Activated naive CD4-positive, alpha-beta T cell treated with anti-CD3 and anti-CD28 coated beads, Interleukin-2, amount 50 U/mL, for 72 hours (primary cell): ENCODE measurements at regions not wholly inside any gene's neighbourhood (a gene's known extent, or its start where the extent isn't known, plus 50 kb on each side); places are given as distances from the start of the nearest gene placed in this dataset.

Experiments
- ATAC-seq, 2 donors: fragments of 150-1000 bp; cut with Tn5 transposase; 2 replicates each; pipeline ENCODE4 v1.10.0; 2021; ENCODE audit warnings: mild to moderate bottlenecking in 2 of 2, moderate library complexity in 2 of 2
- DNase-seq, 2 donors: peaks; one replicate each; pipeline ENCODE4 v3.0.0; 2021 to 2022; ENCODE audit warnings: low spot score in 2 of 2
- H3K27ac Mint-ChIP-seq, 2 donors: one replicate each; pipeline ENCODE4 v1.8.0; 2022; ENCODE audit warnings: mild to moderate bottlenecking in 2 of 2, mixed read lengths in 2 of 2
- H3K36me3 Mint-ChIP-seq, 2 donors: one replicate each; pipeline ENCODE4 v1.8.0; 2022; ENCODE audit warnings: mixed read lengths in 2 of 2
- H3K9me3 Mint-ChIP-seq, 2 donors: one replicate each; pipeline ENCODE4 v1.8.0; 2022; ENCODE audit warnings: mixed read lengths in 2 of 2

DNA sequence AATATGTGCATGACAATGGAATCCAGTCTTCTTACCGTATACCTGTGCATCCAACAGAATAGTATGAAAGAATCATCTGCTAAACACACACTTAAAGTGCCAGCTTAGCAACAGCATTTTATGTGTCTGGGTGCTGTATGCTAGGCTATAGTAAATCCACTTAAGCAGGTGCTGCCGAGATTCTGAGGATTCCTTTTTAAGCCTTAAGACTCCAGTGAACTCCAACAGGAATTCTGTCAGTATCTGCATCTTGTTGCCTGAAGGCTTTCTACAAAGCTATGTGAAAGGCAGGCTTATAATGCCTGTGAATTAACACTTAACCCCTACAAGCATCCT lies 1076.4 kb upstream of the PABPC4L start:
- Mint-ChIP-seq H3K36me3 (no peaks in the 10 kb centered on the region), H3K27ac (no peak overlapping the region), H3K9me3 (peaks cover 7 to 9% of the 10 kb centered on the region in 2 donors)
- no peak for ATAC-seq
- DNase-seq, result no peak

DNA sequence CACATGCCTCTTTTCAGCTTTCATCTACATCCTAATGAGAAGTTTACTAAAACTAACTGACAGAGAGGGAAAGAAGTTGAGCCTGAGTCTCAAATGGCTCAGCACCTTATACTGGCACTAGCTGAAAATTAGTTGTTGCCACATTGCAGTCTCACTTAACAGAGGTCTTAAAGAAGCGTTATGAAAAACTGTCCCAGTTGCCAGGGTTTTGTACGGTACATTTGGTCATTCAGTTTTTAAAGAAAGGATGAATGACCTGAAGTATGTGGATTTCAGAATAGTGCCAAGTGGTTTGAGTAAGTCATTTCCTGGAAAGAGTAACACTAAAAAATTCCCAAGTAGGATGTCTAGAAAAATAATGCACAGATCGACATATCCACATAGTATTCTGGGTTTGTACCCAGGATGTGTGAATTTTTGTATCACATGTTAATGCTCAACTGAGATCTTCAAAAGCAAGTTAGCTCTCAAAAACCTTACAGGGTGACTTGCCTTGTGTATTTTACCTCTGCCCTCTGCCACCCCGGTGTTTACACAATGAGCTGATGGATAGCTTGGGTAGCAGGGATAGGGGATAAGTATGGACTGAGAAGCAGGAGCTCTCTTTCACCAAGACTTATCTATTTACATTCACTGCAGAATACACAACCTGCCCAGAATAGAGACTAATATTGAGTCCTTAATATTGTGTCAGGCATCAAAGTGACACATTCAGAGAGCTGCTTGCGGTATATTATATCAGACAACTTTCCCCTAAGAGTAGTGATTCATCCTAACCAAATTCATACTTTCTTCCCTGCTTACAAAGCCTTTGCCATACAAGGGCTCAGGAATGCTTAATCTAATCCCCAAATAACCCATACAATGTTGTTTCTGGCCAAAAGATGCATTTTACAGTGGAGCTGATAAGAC lies 1075.7 kb upstream of the PABPC4L start:
- ATAC-seq, result no peak
- H3K9me3 Mint-ChIP-seq, result peaks cover 7 to 9% of the 10 kb centered on the region in 2 donors
- no peak overlapping the region for H3K27ac Mint-ChIP-seq
- no peak for DNase-seq
- H3K36me3 Mint-ChIP-seq, result no peaks in the 10 kb centered on the region

DNA sequence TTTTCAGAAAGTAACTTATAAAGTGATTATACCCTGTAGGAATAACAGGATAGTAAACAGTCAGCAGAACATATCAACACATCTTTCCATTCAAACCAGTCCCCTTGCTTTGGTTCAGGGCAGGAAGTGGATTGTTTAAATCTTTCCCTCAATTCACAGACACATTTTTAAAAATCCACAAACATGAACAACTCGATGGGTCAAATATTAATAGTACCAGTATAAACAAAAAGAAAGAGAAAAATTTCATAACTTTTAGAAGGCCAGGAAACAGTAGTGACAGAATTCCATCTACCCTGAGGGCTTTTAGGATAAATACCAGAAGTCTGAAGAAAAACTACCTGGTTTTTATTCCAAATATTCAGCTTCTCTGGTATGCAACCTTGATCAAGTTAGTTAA lies 1072.8 kb upstream of the PABPC4L start:
- DNase-seq (no peak), ATAC-seq (no peak)
- Mint-ChIP-seq H3K9me3 (peaks cover 7 to 9% of the 10 kb centered on the region in 2 donors), H3K36me3 (no peaks in the 10 kb centered on the region), H3K27ac (no peak overlapping the region)

DNA sequence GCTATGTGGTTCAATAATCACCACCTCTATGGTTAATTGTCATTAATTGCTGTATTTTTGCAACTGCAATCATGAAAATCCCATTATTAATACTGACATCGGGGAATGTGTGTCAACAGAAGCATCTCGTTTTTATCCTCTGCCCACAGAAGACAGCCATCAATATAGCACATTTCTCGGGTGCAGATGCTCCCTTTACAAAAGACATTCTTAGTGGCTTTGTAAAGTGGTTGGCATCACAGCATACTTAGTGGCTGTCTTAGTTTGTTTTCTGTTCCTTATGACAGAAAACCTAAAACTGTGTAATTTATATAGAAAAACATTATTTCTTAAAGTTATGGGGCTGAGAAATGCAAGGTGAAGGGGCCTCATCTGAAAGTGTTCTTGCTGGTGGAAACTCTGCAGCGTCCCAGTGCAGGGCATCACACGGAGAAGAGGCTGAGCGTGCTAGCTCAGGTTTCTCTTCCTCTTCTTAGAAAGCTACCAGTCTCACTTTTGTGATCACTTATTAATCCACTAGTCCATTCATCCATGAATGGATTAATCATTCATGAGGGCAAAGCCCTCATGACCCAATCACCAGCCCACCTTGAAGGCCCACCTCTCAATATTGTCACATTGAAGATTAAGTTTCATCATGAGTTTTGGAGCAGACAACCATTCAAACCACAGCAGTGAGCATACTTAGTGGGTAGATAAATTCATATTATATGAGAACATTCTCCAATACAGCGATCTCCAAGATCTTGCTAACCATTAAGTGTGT lies 1067.7 kb upstream of the PABPC4L start:
- ATAC-seq (no peak), DNase-seq (no peak)
- Mint-ChIP-seq H3K27ac (no peak overlapping the region), H3K36me3 (no peaks in the 10 kb centered on the region), H3K9me3 (peaks cover 4 to 8% of the 10 kb centered on the region in 2 donors)

DNA sequence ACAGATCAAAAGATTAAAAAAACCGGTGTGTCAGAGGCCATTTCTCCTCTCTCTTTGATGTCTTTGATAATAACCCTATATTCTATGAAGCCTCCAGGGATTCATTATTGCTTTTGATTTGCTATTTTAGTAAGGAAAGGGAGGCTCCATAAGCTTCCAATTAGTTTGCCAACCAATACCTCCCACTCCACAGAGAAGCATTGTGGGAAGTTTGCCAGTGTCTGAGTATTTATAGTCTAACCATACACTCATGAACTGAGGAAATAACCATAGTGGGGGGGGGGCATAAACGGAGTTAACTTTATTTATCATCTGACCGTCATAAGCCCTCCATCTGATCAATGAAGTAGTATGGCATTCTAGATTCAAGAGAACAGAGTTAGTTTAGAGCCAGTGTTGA lies 1066.8 kb upstream of the PABPC4L start:
- ATAC-seq, result no peak
- Mint-ChIP-seq H3K9me3 (peaks cover 4 to 8% of the 10 kb centered on the region in 2 donors), H3K27ac (no peak overlapping the region), H3K36me3 (no peaks in the 10 kb centered on the region)
- no peak for DNase-seq

DNA sequence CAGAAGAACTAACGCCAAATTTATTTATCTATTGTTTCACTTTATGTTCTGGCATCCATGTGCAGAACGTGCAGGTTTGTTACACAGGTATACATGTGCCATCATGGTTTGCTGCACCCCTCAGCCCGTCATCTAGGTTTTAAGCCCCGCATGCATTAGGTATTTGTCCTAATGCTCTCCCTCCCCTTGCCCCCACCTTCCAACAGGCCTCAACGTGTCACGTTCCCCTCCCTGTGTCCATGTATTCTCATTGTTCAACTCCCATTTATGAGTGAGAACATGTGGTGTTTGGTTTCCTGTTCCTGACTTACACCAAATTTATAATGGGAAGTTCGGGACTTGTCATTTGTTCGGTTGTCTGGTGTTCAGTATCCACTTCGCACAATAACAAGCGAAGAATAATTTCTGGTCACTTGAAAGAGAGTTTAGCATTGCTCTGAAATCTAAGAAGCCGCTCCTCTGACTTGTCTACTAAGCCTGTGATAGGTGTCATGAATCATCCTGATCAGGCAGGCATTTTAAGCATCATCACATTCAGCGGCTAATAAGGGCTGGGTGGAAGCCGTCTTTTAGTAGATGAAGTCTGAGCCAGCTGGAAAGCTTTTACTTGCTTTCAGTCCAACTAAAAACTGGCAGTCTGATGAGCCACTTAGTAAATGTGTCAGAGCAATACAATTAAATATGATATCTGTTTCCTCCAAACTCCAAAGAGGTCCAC lies 1065.7 kb upstream of the PABPC4L start:
- ATAC-seq (no peak), DNase-seq (no peak)
- Mint-ChIP-seq H3K9me3 (peaks cover 4 to 14% of the 10 kb centered on the region in 2 donors), H3K36me3 (no peaks in the 10 kb centered on the region), H3K27ac (no peak overlapping the region)

DNA sequence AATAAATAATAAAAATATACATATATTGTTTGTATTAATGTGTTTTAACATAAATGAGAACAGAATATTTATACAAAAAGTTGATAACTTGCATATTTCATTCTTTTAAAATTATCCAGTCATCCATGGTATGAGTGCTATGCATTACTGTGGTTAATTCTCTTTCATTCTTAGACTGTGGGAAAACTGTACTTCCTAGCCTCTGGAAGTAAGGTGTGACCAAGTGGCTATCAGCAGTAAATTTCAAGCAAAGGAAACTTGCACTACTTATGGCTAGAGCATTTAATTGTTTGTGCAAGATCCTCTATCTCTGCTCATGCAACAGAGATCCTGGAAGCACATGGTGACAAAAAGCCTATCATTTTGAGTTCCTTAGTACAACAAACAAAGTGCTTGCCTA lies 1054.5 kb upstream of the PABPC4L start:
- ATAC-seq (no peak), DNase-seq (no peak)
- Mint-ChIP-seq H3K36me3 (no peaks in the 10 kb centered on the region), H3K9me3 (peaks cover 0 to 5% of the 10 kb centered on the region in 2 donors), H3K27ac (no peak overlapping the region)

DNA sequence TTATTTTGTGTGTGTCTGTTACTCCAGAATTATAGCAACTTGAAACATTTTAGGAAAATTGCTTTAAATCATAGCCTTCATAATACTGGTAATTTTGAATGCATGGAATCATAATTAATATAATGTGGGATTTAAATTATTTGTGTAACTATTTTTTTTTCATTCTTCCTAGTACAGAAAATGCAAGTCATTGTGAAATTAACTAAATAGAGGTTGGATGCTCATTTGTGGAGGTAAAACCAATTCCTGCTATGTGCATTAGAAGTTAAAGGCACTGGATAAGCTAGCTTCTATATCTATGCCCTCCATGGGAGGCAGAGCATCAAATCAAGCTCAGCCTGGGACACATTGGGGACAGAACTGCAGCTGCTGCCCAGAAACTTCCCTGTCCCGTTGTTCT lies 1048.5 kb upstream of the PABPC4L start:
- ATAC-seq, result no peak
- Mint-ChIP-seq H3K9me3 (peaks cover 0 to 6% of the 10 kb centered on the region in 2 donors), H3K27ac (no peak overlapping the region), H3K36me3 (no peaks in the 10 kb centered on the region)
- no peak for DNase-seq

DNA sequence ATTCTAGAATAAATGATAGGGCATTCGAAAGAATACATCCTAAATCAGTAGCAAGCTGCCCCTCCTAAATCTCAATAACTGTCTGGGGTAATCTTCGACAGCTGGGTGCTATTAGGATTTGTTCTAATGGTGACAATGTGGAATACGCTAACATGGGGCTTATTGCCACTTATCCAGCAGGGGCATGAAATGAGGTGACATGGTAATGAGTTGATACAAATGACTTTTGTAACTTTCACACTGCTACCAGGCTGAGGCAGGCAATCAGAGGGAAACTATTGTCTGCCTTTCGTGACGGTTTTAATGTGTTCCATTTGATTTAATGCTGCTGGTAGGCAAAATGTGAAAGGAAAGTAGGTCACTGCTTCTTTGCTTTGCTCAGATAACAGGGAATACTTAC lies 1047.4 kb upstream of the PABPC4L start:
- H3K27ac Mint-ChIP-seq, result no peak overlapping the region
- ATAC-seq (no peak), DNase-seq (no peak)
- H3K9me3 Mint-ChIP-seq, result peaks cover 0 to 6% of the 10 kb centered on the region in 2 donors
- H3K36me3 Mint-ChIP-seq, result no peaks in the 10 kb centered on the region

DNA sequence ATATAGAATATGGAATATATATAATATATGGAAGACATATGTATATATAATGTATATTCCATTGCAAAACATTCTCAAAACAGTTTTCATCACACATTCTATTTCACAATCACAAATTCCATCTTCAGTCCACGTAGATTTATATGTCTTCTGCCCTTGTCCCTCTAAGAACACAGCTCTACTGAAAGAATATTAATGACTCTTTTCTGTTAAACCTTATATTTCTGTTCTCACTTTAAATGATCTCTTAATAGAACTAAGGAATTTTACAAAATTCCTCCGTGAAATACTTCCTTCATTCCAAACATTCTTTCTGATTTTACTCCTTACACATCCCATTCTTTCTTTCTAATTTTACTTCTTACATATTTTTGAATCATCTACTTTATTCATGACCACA lies 1043.1 kb upstream of the PABPC4L start:
- Mint-ChIP-seq H3K9me3 (peaks cover 3 to 5% of the 10 kb centered on the region in 2 donors), H3K27ac (no peak overlapping the region), H3K36me3 (no peaks in the 10 kb centered on the region)
- DNase-seq (no peak), ATAC-seq (no peak)

DNA sequence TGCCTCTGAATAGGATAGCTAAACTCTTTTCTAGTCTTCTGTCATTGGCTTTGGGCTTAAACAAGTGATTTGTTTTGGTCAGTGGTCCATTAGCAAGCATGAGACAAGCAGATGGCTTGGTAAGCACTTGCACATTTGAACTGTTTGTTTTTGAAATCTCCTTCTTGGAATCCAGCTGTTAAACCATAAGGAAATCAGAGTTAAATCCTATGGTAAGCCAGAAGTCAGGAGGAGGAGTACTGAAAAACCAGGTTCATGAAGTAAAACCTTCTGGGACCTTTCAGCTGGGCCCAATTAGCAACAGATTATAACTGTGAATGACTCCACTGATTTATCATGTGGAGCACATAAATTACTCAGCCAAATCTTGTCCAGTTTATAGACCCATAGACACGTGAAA lies 1042.5 kb upstream of the PABPC4L start:
- ATAC-seq, result no peak
- H3K36me3 Mint-ChIP-seq, result no peaks in the 10 kb centered on the region
- H3K9me3 Mint-ChIP-seq, result peaks cover 3 to 5% of the 10 kb centered on the region in 2 donors
- no peak overlapping the region for H3K27ac Mint-ChIP-seq
- DNase-seq, result no peak

DNA sequence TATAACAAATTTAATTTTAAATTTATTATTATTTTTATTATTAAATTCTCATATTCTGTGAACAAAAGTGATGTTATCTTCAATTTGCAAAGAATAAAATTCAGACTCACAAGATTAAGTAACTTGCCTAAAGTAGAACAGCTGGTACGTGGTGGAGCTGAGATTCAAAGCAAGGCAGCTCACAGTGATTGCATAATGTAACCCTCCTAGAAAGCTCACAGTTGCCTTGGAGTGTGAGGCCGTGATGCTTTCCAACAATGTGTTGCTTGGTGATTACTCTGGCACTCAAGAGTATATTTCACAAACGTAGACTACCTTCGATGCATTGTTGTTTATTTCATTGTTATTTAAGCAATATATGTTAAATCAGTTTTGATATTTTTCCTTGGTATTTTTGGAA lies 1039.2 kb upstream of the PABPC4L start:
- Mint-ChIP-seq H3K27ac (no peak overlapping the region), H3K36me3 (no peaks in the 10 kb centered on the region), H3K9me3 (peaks cover 3 to 5% of the 10 kb centered on the region in 2 donors)
- ATAC-seq (no peak), DNase-seq (no peak)

DNA sequence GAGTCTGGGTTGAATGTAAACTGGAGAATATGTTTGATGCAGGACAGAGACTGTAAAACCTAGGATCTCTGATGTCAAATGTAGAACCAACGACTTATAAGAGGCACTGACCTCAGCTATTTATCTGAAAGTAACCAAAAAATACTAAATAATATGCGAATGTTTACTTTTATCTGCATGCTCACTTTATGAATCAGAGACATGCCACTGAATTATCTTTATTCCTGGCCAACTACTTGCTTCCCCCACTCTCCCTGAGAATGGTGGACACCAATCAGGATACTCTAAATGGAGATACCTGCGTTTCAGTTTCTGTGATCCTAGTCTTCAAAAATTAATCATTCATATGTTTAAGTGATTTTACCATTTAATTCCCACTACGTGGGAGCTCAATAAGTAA lies 1038.4 kb upstream of the PABPC4L start:
- Mint-ChIP-seq H3K9me3 (peaks cover 3 to 5% of the 10 kb centered on the region in 2 donors), H3K36me3 (no peaks in the 10 kb centered on the region), H3K27ac (no peak overlapping the region)
- DNase-seq (no peak), ATAC-seq (no peak)

DNA sequence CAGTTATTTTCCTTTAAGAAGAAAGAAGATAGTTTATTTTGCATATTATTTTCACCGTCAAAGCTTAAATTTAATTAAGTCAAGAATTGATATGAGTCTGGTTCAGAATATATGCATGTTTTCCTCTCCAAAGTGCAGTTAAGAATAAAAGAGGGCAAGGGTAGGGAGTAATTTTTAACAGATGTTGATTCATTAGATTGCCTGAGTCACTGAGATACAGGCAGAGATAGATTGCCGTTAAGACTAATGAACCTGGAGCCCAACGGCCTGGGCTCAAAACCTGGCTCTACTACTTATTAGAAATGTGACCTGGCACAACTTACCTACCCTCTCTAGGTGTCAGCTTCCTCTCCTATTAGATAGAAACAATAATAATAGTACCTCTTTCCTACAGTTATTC lies 1037.4 kb upstream of the PABPC4L start:
- no peak for ATAC-seq
- Mint-ChIP-seq H3K27ac (no peak overlapping the region), H3K36me3 (no peaks in the 10 kb centered on the region), H3K9me3 (peaks cover 3 to 9% of the 10 kb centered on the region in 2 donors)
- DNase-seq, result no peak

DNA sequence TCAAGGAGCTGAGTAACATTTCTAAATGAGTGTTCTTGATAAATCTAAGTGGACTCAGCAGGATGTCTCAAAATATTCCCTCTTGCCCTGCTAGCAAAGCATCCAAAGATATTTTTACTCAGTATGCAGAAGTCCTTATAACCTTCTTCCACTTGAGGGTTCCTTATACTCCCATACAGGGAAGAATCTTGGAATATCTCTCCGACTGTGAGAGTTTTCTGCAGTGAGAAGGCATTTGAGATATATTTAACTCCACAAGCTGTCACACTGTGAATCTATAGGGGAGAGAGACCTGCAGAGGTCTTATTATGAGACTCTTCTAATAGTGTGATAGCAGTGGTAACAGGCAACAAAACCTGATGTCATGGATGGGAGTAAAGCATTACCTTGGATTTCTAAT lies 1034.5 kb upstream of the PABPC4L start:
- no peak for DNase-seq
- H3K9me3 Mint-ChIP-seq, result peaks cover 0 to 4% of the 10 kb centered on the region in 2 donors
- no peak overlapping the region for H3K27ac Mint-ChIP-seq
- no peaks in the 10 kb centered on the region for H3K36me3 Mint-ChIP-seq
- ATAC-seq, result no peak

DNA sequence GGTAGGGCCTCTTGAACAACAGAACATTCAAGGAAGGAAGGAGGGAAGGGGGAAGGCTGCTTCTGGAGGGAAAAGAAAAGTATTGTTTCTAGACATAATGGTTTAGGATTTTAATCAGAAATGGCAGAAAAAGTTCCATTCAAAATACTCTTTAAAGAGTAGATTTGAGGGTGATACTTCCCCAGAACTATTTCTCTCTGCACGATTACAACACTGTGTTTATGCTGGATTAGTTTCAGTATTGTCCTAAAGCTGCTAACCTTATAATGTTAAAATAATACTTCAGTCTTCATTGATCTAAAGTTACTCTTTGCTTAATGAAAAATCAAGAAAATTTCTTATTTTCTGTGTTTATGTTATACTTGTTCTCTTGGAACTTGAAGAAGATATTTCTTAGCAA lies 1026.3 kb upstream of the PABPC4L start:
- DNase-seq (no peak), ATAC-seq (no peak)
- Mint-ChIP-seq H3K9me3 (peaks cover 13 to 22% of the 10 kb centered on the region in 2 donors), H3K36me3 (no peaks in the 10 kb centered on the region), H3K27ac (no peak overlapping the region)

DNA sequence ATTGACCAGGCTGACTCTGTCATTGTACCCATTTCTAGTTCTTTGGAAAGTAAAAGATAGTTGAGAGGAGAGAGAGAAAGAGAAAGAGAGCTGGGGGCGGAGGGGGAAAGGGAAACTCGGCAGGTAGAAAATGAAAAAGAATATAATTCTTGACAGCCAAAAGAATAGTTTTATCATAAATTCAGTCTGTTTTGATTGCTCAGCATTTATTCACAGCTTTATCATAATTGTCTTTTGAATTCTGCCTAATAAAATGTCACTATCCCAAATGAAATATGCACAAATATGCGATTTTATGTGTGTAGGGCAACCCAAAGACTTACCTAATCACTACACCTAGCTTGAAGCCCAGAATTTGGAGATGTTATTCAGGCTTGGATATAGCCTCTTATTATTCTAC lies 1024.0 kb upstream of the PABPC4L start:
- ATAC-seq (no peak), DNase-seq (no peak)
- Mint-ChIP-seq H3K9me3 (peaks cover 13 to 22% of the 10 kb centered on the region in 2 donors), H3K36me3 (no peaks in the 10 kb centered on the region), H3K27ac (no peak overlapping the region)
